GM12875 (cell line): ENCODE measurements at regions not wholly inside any gene's neighbourhood (a gene's known extent, or its start where the extent isn't known, plus 50 kb on each side); places are given as distances from the start of the nearest gene placed in this dataset.

Source experiments
- H3K4me3 ChIP-seq: one replicate; pipeline ENCODE4 v1.5.1; 2011; ENCODE audit warnings: low read depth, low read length, control low read depth
- CTCF ChIP-seq: IDR thresholded peaks from 2 replicates; pipeline ENCODE4 v1.5.1; 2011; ENCODE audit warnings: low read depth, mild to moderate bottlenecking, control low read depth, inconsistent platforms, low read length, moderate library complexity, borderline replicate concordance; ENCODE audit not compliant: insufficient read depth

- no peak overlapping the region for H3K4me3 ChIP-seq
- no peak for TF ChIP-seq CTCF
Measured at GRCh38 chr6:113598786-113599185, 258.4 kb upstream of the MARCKS start.

GRCh38 chr6:113599444-113599843, 257.7 kb upstream of the MARCKS start:
- TF ChIP-seq CTCF, result no peak
- H3K4me3 ChIP-seq, result no peak overlapping the region

- no peak overlapping the region for H3K4me3 ChIP-seq
- no peak for TF ChIP-seq CTCF
Measured at GRCh38 chr6:113600551-113601339, 256.4 kb upstream of the MARCKS start.

GRCh38 chr6:113607821-113608545, 249.2 kb upstream of the MARCKS start:
- no peak for TF ChIP-seq CTCF
- H3K4me3 ChIP-seq, result no peak overlapping the region

GRCh38 chr6:113610377-113610988, 246.7 kb upstream of the MARCKS start:
- no peak for TF ChIP-seq CTCF
- no peak overlapping the region for H3K4me3 ChIP-seq

- no peak overlapping the region for H3K4me3 ChIP-seq
- no peak for TF ChIP-seq CTCF
Measured at GRCh38 chr6:113616701-113617274, 240.4 kb upstream of the MARCKS start.
